ENCODE measurements at regions not wholly inside any gene's neighbourhood (a gene's known extent, or its start where the extent isn't known, plus 50 kb on each side); places are given as distances from the start of the nearest gene placed in this dataset.

DNA sequence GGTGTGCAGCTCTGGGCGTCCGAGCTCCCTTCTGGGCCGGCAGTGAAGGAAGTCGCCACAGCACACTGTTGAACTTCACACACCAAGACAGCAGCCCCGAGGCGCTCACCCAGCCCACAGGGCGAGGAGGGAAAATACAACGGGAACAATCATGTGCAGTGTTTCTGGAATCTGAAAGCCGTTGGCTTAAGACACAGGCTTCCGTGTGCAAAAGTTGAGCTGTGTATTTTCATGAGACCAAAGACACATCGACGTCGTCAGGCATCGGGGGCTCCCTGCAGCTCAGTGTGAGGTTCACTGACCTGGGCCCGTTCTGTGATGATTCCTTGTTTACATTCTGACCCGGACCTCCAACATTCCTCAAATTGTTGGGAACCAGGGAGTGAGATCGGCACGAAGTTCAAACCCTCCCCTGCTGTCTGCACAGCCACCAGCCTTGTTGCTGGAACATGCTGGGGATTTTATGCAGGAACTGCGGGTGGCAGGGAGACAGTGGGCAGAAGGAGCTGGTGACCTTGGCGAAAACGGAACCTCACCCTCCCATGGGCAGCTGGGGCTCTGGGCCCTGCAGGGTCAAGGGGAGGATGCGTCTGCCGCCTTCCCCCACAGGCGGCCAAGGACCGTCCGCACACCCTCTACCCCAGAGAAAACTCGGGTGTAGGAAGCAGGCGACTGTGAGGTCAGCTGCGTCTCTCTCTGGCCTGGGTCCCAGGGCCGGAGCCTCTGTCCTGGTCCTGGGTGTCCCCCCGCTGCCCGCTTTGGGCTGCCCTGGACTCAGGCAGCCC is 72.2 kb downstream of the METRNL start:
- TF ChIP-seq, protein P1, sequence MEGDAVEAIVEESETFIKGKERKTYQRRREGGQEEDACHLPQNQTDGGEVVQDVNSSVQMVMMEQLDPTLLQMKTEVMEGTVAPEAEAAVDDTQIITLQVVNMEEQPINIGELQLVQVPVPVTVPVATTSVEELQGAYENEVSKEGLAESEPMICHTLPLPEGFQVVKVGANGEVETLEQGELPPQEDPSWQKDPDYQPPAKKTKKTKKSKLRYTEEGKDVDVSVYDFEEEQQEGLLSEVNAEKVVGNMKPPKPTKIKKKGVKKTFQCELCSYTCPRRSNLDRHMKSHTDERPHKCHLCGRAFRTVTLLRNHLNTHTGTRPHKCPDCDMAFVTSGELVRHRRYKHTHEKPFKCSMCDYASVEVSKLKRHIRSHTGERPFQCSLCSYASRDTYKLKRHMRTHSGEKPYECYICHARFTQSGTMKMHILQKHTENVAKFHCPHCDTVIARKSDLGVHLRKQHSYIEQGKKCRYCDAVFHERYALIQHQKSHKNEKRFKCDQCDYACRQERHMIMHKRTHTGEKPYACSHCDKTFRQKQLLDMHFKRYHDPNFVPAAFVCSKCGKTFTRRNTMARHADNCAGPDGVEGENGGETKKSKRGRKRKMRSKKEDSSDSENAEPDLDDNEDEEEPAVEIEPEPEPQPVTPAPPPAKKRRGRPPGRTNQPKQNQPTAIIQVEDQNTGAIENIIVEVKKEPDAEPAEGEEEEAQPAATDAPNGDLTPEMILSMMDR (IDR thresholded peaks at IDR 0.05) = no peak
- no peak for TF ChIP-seq POLR2A (IDR thresholded peaks at IDR 0.05)
